ENCODE measurements at regions not wholly inside any gene's neighbourhood (a gene's known extent, or its start where the extent isn't known, plus 50 kb on each side); places are given as distances from the start of the nearest gene placed in this dataset.

DNA sequence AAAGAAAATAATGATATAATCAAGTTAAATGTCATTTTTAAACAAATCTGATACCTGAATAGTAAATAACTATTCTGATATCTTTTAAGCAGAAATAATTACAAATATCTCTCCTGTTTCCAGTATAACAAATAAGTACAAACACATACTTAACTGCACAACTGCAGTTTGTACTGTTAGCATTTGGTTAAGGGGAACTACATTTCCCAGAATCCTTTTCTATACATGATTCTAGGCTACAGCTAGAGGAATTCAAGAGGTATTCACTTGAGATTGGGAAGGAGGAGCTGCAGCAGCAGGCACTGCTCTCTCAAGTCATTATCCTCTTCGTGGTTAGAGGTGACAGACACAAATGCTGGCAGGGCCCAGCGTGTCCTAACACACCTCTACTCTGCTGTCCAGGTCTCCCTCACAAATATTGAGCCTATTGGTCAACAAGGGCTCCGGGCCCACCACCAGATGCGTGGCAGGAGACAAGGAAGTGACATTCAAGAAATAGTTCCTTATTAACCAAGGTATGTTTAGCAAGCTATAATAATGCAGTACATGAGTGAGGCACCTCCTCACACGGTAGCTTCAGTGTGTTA lies 255.1 kb upstream of the MKLN1 start:
- no peak for DNase-seq
- POLR2A ChIA-PET, result interaction anchor here (0.6 kb wide), 1 partner anchor 15 kb away, joined by 3 read pairs; no protein-coding TSS in a partner anchor
- WGBS (ENCODE audit: insufficient coverage), result 89% methylated on average over 2 of the region's 5 CpGs
- H3K27ac Mint-ChIP-seq, result peak overlapping the region; percentile 26
- CTCF ChIA-PET, result interaction anchor here (1.0 to 2.8 kb wide), 6 partner anchors 30 to 340 kb away, joined by 3 to 16 read pairs (median 4); no protein-coding TSS in a partner anchor
- no peaks in the 10 kb centered on the region for H3K9me3 ChIP-seq (ENCODE audit: control extremely low read depth in 1 of 3, control insufficient read depth in 2 of 3, insufficient read depth in 1 of 3, low read length in 2 of 3)
- intact Hi-C loops (cut with micrococcal nuclease), result no loop called here
- H3K36me3 ChIP-seq (replicated peaks in 1 of 2; ENCODE audit: control extremely low read depth in 1 of 2, control insufficient read depth in 1 of 2, extremely low read depth in 1 of 2, insufficient read depth in 2 of 2, low read length in 1 of 2), result peaks cover 5 to 27% of the 10 kb centered on the region in 2 experiments
- no peaks in the 10 kb centered on the region for H3K27me3 ChIP-seq (replicated peaks in 1 of 4; ENCODE audit: control extremely low read depth in 1 of 4, control insufficient read depth in 3 of 4, insufficient read depth in 4 of 4, low read length in 3 of 4)
- peaks cover 33 to 41% of the 10 kb centered on the region in 2 donors for H3K4me1 ChIP-seq (ENCODE audit: control insufficient read depth in 2 of 2, insufficient read depth in 2 of 2, low read length in 2 of 2)
- no peak for TF ChIP-seq CTCF (IDR thresholded peaks at IDR 0.05)
- TF ChIP-seq EZH2 (IDR thresholded peaks at IDR 0.05; ENCODE audit: borderline replicate concordance, insufficient read depth, low read depth, low read length, poor library complexity, severe bottlenecking), result no peak
- peaks cover 72% of the 10 kb centered on the region for H3K4me1 Mint-ChIP-seq
- no peak overlapping the region for H3K4me3 Mint-ChIP-seq
- no peak overlapping the region for H3K9ac ChIP-seq (ENCODE audit: low read length)
- peaks cover 96% of the 10 kb centered on the region for H3K79me2 ChIP-seq (ENCODE audit: control insufficient read depth, insufficient read depth, low read length)
- no peak overlapping the region for H3K4me3 ChIP-seq (ENCODE audit: control extremely low read depth in 1 of 5, extremely low read depth in 1 of 5, insufficient read depth in 1 of 5, low read depth in 2 of 5, low read length in 4 of 5)
- H4K20me1 ChIP-seq (ENCODE audit: control insufficient read depth, insufficient read depth, low read length, poor library complexity, severe bottlenecking), result peaks cover 89% of the 10 kb centered on the region
- no peaks in the 10 kb centered on the region for H3K27me3 Mint-ChIP-seq
- H3K27ac ChIP-seq (ENCODE audit: low read length in 2 of 2), result no peak overlapping the region
- no peak overlapping the region for H2AFZ ChIP-seq (ENCODE audit: insufficient read depth, low read depth, low read length, poor library complexity, severe bottlenecking)
- no peak for ATAC-seq (ENCODE audit: low read depth)
- H3K9me3 Mint-ChIP-seq (ENCODE audit: insufficient read depth), result no peaks in the 10 kb centered on the region
- peak overlapping the region; percentile 33 for H3K4me2 ChIP-seq (replicated peaks; ENCODE audit: low read depth, low read length, poor library complexity, severe bottlenecking)

- Histone ChIP-seq H3K9me3 (ENCODE audit: control extremely low read depth in 1 of 3, control insufficient read depth in 2 of 3, insufficient read depth in 1 of 3, low read length in 2 of 3) (no peaks in the 10 kb centered on the region), H3K27ac (ENCODE audit: low read length in 2 of 2) (no peak overlapping the region), H4K20me1 (ENCODE audit: control insufficient read depth, insufficient read depth, low read length, poor library complexity, severe bottlenecking) (peaks cover 88% of the 10 kb centered on the region), H3K36me3 (replicated peaks in 1 of 2; ENCODE audit: control extremely low read depth in 1 of 2, control insufficient read depth in 1 of 2, extremely low read depth in 1 of 2, insufficient read depth in 2 of 2, low read length in 1 of 2) (peaks cover 9 to 28% of the 10 kb centered on the region in 2 experiments), H3K9ac (ENCODE audit: low read length) (no peak overlapping the region), H3K4me2 (replicated peaks; ENCODE audit: low read depth, low read length, poor library complexity, severe bottlenecking) (no peak overlapping the region), H3K79me2 (ENCODE audit: control insufficient read depth, insufficient read depth, low read length) (peaks cover 96% of the 10 kb centered on the region), H3K27me3 (replicated peaks in 1 of 4; ENCODE audit: control extremely low read depth in 1 of 4, control insufficient read depth in 3 of 4, insufficient read depth in 4 of 4, low read length in 3 of 4) (no peaks in the 10 kb centered on the region), H2AFZ (ENCODE audit: insufficient read depth, low read depth, low read length, poor library complexity, severe bottlenecking) (no peak overlapping the region), H3K4me1 (ENCODE audit: control insufficient read depth in 2 of 2, insufficient read depth in 2 of 2, low read length in 2 of 2) (peaks cover 22 to 32% of the 10 kb centered on the region in 2 donors), H3K4me3 (ENCODE audit: control extremely low read depth in 1 of 5, extremely low read depth in 1 of 5, insufficient read depth in 1 of 5, low read depth in 2 of 5, low read length in 4 of 5) (no peak overlapping the region)
- intact Hi-C loops (cut with micrococcal nuclease), result no loop called here
- ATAC-seq (ENCODE audit: low read depth) (no peak), DNase-seq (no peak)
- Mint-ChIP-seq H3K27me3 (no peaks in the 10 kb centered on the region), H3K4me3 (no peak overlapping the region), H3K4me1 (peaks cover 60% of the 10 kb centered on the region), H3K9me3 (ENCODE audit: insufficient read depth) (no peaks in the 10 kb centered on the region), H3K27ac (peak overlapping the region; percentile 24)
- ChIA-PET CTCF (interaction anchor here (1.5 kb wide), 1 partner anchor 177 kb away, joined by 3 read pairs; no protein-coding TSS in a partner anchor), POLR2A (no interaction called here)
- WGBS (ENCODE audit: insufficient coverage), result no CpG with 5 or more reads among the region's 1 CpG
- TF ChIP-seq EZH2 (IDR thresholded peaks at IDR 0.05; ENCODE audit: borderline replicate concordance, insufficient read depth, low read depth, low read length, poor library complexity, severe bottlenecking), result no peak
- TF ChIP-seq CTCF (IDR thresholded peaks at IDR 0.05), result no peak
These were observed 253.6 kb upstream of the MKLN1 start for GRCh38 chr7:131074043-131074442.

Data from B cell (primary cell).